NT2/D1 (cell line): ENCODE measurements at regions not wholly inside any gene's neighbourhood (a gene's known extent, or its start where the extent isn't known, plus 50 kb on each side); places are given as distances from the start of the nearest gene placed in this dataset.

Experiments used
- DNase-seq: peaks from one replicate; pipeline ENCODE4 v3.0.0-alpha.2; 2011; ENCODE audit warnings: low read depth, low spot score
- H3K27me3 ChIP-seq: 2 replicates; pipeline ENCODE4 v1.6.0; 2011; ENCODE audit warnings: mild to moderate bottlenecking; ENCODE audit not compliant: insufficient read length, insufficient read depth
- H3K36me3 ChIP-seq: 2 replicates; pipeline ENCODE4 v1.6.1; 2011; ENCODE audit warnings: mild to moderate bottlenecking, low read length, mixed read lengths; ENCODE audit not compliant: insufficient read depth, insufficient read length
- H3K4me1 ChIP-seq: 2 replicates; pipeline ENCODE4 v1.5.1; 2011; ENCODE audit not compliant: insufficient read depth, insufficient read length
- H3K4me3 ChIP-seq: 2 replicates; pipeline ENCODE4 v1.5.1; 2011; ENCODE audit warnings: low read depth; ENCODE audit not compliant: insufficient read length
- H3K9ac ChIP-seq: 2 replicates; pipeline ENCODE4 v1.6.0; 2011; ENCODE audit warnings: low read depth; ENCODE audit not compliant: insufficient read length
- H3K9me3 ChIP-seq: 2 replicates; pipeline ENCODE4 v1.5.1; 2011; ENCODE audit warnings: mild to moderate bottlenecking, low read length; ENCODE audit not compliant: insufficient read depth
- SUZ12 ChIP-seq: IDR thresholded peaks from 2 replicates; pipeline ENCODE4 v1.6.1; 2011; ENCODE audit not compliant: insufficient read length, insufficient read depth; ENCODE audit errors: extremely low read depth
- YY1 ChIP-seq: IDR thresholded peaks from 2 replicates; pipeline ENCODE4 v1.6.1; 2011; ENCODE audit not compliant: insufficient read length, insufficient read depth
- ZNF274 ChIP-seq: IDR thresholded peaks from 2 replicates; pipeline ENCODE4 v1.6.1; 2011; ENCODE audit warnings: mild to moderate bottlenecking, low read depth, low read length

DNA sequence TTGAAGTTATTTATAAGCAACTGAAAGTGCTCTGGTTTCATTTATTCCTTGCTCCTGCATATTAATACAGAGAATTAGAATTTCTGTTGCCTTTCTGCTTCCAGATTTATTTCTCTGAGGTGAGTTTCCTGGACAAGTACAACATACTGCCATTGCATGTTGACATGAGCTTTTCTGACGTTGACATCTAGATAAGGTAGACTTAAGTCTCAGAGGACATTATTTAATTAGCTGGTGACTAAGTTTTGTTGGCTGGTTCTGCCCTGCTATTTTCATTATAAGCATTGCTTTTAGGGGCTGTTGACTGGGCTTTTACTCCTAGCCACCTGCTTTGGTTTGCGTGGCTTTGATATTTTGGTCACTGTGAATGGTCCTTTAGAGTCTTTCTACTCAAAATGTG, 282.9 kb upstream of the SPRED2 start:
- no peaks in the 10 kb centered on the region for H3K9me3 ChIP-seq
- TF ChIP-seq YY1 (no peak), SUZ12 (no peak), ZNF274 (no peak)
- no peak overlapping the region for H3K9ac ChIP-seq
- no peak overlapping the region for H3K4me3 ChIP-seq
- no peaks in the 10 kb centered on the region for H3K4me1 ChIP-seq
- DNase-seq = no peak
- no peaks in the 10 kb centered on the region for H3K27me3 ChIP-seq
- no peaks in the 10 kb centered on the region for H3K36me3 ChIP-seq

DNA sequence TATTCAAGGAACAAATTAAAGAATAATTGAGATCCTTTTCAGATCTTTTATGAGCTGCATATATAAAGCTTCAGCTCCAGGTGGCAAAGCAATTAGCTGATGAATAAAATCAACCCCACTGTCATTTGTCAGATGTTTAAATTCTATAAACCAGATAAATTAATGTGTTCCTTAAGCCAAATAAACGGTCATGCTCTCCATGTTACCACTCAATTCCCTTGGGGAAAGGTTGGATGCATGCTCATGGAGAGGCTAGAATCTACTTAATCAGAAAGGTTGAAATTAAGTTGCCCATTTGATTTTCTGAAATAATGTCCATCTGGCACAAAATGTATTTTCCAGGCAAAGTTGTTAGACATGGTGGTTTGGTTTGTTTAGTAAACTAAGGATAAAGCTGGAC, 282.5 kb upstream of the SPRED2 start:
- no peak for DNase-seq
- H3K9me3 ChIP-seq = no peaks in the 10 kb centered on the region
- H3K36me3 ChIP-seq = no peaks in the 10 kb centered on the region
- H3K4me3 ChIP-seq = no peak overlapping the region
- TF ChIP-seq YY1 = no peak
- no peak for TF ChIP-seq SUZ12
- TF ChIP-seq ZNF274 = no peak
- H3K27me3 ChIP-seq = no peaks in the 10 kb centered on the region
- H3K4me1 ChIP-seq = no peaks in the 10 kb centered on the region
- no peak overlapping the region for H3K9ac ChIP-seq

DNA sequence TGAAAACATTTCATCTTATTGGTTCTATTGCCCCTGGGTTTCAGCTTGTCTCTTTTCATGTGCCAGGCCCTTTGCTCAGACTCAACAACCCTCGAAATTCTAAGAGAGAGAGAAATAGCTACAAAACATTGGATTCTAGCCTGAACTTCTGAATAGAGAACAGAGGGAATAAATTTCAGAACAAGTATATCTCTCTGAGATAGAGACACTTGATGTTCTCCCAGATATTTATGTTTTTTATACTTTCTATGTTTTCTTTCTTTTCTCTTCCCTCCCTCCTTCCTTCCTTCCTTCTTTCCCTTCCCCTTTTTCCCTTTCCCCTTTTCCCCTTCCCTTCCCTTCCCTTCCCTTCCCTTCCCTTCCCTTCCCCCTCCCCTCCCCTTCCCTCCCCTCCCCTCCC, 279.5 kb upstream of the SPRED2 start:
- no peaks in the 10 kb centered on the region for H3K4me1 ChIP-seq
- no peaks in the 10 kb centered on the region for H3K27me3 ChIP-seq
- H3K9me3 ChIP-seq = no peaks in the 10 kb centered on the region
- TF ChIP-seq ZNF274 (no peak), SUZ12 (no peak), YY1 (no peak)
- H3K36me3 ChIP-seq = no peaks in the 10 kb centered on the region
- H3K4me3 ChIP-seq = no peak overlapping the region
- DNase-seq = no peak
- H3K9ac ChIP-seq = no peak overlapping the region

DNA sequence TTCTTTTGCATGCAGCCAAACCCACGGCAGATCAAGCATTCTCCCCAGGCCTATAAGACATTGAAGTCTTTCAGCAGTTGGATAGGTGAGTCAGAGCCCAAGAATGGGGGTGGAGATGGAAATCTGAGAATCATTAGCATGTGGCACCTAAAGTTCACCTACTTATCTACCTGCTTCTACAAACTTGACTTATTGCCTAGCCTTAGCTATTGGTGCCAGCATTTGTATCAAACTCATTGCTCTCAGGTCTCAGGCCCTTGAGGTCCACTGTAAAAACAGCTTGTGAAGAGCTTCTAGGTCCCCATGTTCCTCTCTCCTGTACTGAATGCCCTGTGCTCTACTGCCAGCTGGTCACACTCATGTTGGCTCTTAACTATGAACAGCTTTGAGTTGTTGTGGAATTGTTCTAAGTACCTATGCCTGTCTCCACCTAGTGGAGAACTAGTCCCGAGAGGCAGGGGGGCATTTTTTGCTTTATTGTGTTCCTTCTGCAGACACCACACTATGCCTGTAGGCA, 278.4 kb upstream of the SPRED2 start:
- Histone ChIP-seq H3K4me1 (no peaks in the 10 kb centered on the region), H3K9ac (no peak overlapping the region), H3K36me3 (no peaks in the 10 kb centered on the region), H3K4me3 (no peak overlapping the region), H3K9me3 (no peaks in the 10 kb centered on the region), H3K27me3 (no peaks in the 10 kb centered on the region)
- TF ChIP-seq ZNF274 (no peak), YY1 (no peak), SUZ12 (no peak)
- DNase-seq = peak; percentile 8

DNA sequence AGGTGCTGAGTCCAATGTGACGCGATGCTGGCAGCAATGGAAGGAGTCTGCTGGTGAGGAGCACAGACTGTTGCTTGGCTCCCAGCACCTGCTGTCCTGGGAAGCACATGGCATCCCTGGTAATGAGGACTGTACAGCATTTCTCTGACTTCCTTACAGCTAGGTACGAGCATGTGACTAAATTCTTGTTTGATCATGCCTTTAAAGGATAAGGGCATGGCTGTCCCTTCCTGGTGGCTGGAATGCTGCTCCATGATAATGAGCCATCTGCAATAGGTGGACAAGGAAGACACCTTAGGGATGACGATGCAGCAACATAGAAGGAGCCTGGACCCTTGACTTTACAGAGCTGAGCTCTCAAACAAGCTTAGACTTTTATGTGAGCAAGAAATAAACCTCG, 278.0 kb upstream of the SPRED2 start:
- TF ChIP-seq SUZ12 (no peak), ZNF274 (no peak), YY1 (no peak)
- no peak overlapping the region for H3K9ac ChIP-seq
- no peak overlapping the region for H3K4me3 ChIP-seq
- DNase-seq = no peak
- no peaks in the 10 kb centered on the region for H3K4me1 ChIP-seq
- H3K36me3 ChIP-seq = no peaks in the 10 kb centered on the region
- H3K9me3 ChIP-seq = no peaks in the 10 kb centered on the region
- H3K27me3 ChIP-seq = no peaks in the 10 kb centered on the region

DNA sequence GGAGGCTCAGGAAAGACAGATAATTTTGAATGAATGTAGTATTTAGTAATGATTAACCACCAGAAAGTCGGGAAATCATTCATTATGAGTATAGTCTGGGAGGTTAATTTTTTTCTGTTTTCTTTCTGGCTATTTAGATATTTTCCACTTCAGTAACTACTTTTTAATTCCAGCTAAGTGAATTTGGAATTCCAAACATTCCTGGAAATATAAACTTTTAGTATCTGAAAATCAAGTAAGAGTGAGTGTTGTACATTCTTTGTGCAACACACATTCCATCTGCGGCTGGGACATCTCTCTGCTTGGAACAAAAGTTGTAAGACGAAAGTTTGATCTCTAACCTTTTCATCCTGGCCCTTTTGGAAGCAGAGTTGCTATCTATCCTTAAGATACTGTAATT, 275.7 kb upstream of the SPRED2 start:
- TF ChIP-seq YY1 (no peak), SUZ12 (no peak), ZNF274 (no peak)
- Histone ChIP-seq H3K27me3 (no peaks in the 10 kb centered on the region), H3K4me3 (no peak overlapping the region), H3K4me1 (no peaks in the 10 kb centered on the region), H3K9me3 (no peaks in the 10 kb centered on the region), H3K36me3 (no peaks in the 10 kb centered on the region), H3K9ac (no peak overlapping the region)
- DNase-seq = no peak

DNA sequence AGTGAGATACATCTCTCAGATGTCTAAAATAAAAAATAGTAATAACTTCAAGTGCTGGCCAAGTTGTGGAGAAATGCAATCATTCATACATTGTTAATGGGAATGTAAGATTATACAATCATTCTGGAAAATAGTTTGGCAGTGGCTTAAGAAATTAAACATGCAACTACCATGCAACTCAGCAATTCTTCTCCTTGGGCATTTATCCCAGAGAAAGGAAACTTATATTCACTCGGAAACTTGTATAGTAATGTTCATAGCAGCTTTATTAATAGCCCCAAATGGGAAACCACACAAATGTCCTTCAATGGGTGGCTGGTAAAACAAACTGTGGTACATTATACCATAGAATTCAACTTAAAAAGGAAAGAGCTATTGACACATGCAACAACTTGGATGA, 274.0 kb upstream of the SPRED2 start:
- TF ChIP-seq SUZ12 (no peak), ZNF274 (no peak), YY1 (no peak)
- no peaks in the 10 kb centered on the region for H3K27me3 ChIP-seq
- no peak for DNase-seq
- no peak overlapping the region for H3K4me3 ChIP-seq
- no peaks in the 10 kb centered on the region for H3K36me3 ChIP-seq
- no peaks in the 10 kb centered on the region for H3K9me3 ChIP-seq
- no peaks in the 10 kb centered on the region for H3K4me1 ChIP-seq
- H3K9ac ChIP-seq = no peak overlapping the region
